HEK293 (cell line): ENCODE measurements at regions not wholly inside any gene's neighbourhood (a gene's known extent, or its start where the extent isn't known, plus 50 kb on each side); places are given as distances from the start of the nearest gene placed in this dataset.

ENCODE experiments used
- CTCF ChIP-seq: fragments of 450-650 bp; formaldehyde crosslinking; IDR thresholded peaks from 2 replicates; pipeline ENCODE4 v1.5.1; 2016; ENCODE audit warnings: missing biosample characterization, missing genetic modification characterization
- KLF9 ChIP-seq: fragments of 450-650 bp; formaldehyde crosslinking; IDR thresholded peaks from 2 replicates; pipeline ENCODE4 v1.5.1; 2016; ENCODE audit warnings: missing biosample characterization, missing genetic modification characterization, low read depth
- ZNF140 ChIP-seq: fragments of 450-650 bp; formaldehyde crosslinking; IDR thresholded peaks from 2 replicates; pipeline ENCODE4 v1.5.1; 2016; ENCODE audit warnings: missing biosample characterization, missing genetic modification characterization
- ZNF350 ChIP-seq: fragments of 450-650 bp; formaldehyde crosslinking; IDR thresholded peaks from 2 replicates; pipeline ENCODE4 v1.5.0; 2017; ENCODE audit warnings: missing biosample characterization, mild to moderate bottlenecking, missing genetic modification characterization
- ZNF362 ChIP-seq: fragments of 450-650 bp; formaldehyde crosslinking; IDR thresholded peaks from 2 replicates; pipeline ENCODE4 v1.5.1; 2016; ENCODE audit warnings: missing biosample characterization, missing genetic modification characterization
- ZNF473 ChIP-seq: fragments of 450-650 bp; formaldehyde crosslinking; IDR thresholded peaks from 2 replicates; pipeline ENCODE4 v1.5.1; 2017; ENCODE audit warnings: missing biosample characterization, missing genetic modification characterization

GRCh38 chr20:22429175-22430153, 154.9 kb downstream of the FOXA2 start:
- no peak for TF ChIP-seq CTCF
- no peak for TF ChIP-seq KLF9 (tag by site-specific recombination)
- no peak for TF ChIP-seq ZNF362 (tag by site-specific recombination)
- TF ChIP-seq ZNF350 (tag by site-specific recombination), result no peak
- TF ChIP-seq ZNF473 (tag by site-specific recombination), result no peak
- no peak for TF ChIP-seq ZNF140 (tag by site-specific recombination)
